KMS-11 (cell line): ENCODE measurements at regions not wholly inside any gene's neighbourhood (a gene's known extent, or its start where the extent isn't known, plus 50 kb on each side); places are given as distances from the start of the nearest gene placed in this dataset.

Experiments used
- H2AFZ ChIP-seq: fragments of 200-600 bp; sonication (generic); 2 replicates; pipeline ENCODE4 v1.6.1; 2016; ENCODE audit warnings: antibody characterized with exemption, mixed run types, low read depth
- H3K27ac ChIP-seq: fragments of 200-600 bp; sonication (generic); 2 replicates; pipeline ENCODE4 v1.6.1; 2016; ENCODE audit warnings: mild to moderate bottlenecking, mixed run types
- H3K27me3 ChIP-seq: fragments of 200-600 bp; sonication (generic); 2 replicates; pipeline ENCODE4 v1.6.1; 2017; ENCODE audit warnings: mild to moderate bottlenecking, low read depth, mixed run types, moderate library complexity; ENCODE audit not compliant: insufficient read depth
- H3K36me3 ChIP-seq: fragments of 200-600 bp; sonication (generic); 2 replicates; pipeline ENCODE4 v1.6.1; 2017; ENCODE audit warnings: mild to moderate bottlenecking, mixed run types; ENCODE audit not compliant: insufficient read depth
- H3K4me1 ChIP-seq: fragments of 200-600 bp; sonication (generic); 2 replicates; pipeline ENCODE4 v1.6.1; 2016; ENCODE audit warnings: mild to moderate bottlenecking, low read depth, mixed run types; ENCODE audit not compliant: poor library complexity, severe bottlenecking
- H3K4me2 ChIP-seq: fragments of 200-600 bp; sonication (generic); 2 replicates; pipeline ENCODE4 v1.7.0; 2016; ENCODE audit warnings: mild to moderate bottlenecking, mixed run types
- H3K4me3 ChIP-seq: fragments of 200-600 bp; sonication (generic); IDR thresholded peaks from 2 replicates; pipeline ENCODE4 v1.6.1; 2017; ENCODE audit warnings: low read depth, low read length, mixed read lengths; ENCODE audit not compliant: insufficient read depth
- H3K79me2 ChIP-seq: fragments of 200-600 bp; sonication (generic); 2 replicates; pipeline ENCODE4 v1.6.1; 2016; ENCODE audit warnings: low read depth, mixed run types; ENCODE audit not compliant: insufficient read depth
- H3K9ac ChIP-seq: fragments of 200-600 bp; sonication (generic); 2 replicates; pipeline ENCODE4 v1.6.1; 2016; ENCODE audit warnings: mild to moderate bottlenecking, mixed run types
- H4K20me1 ChIP-seq: fragments of 200-600 bp; sonication (generic); 2 replicates; pipeline ENCODE4 v1.6.1; 2016; ENCODE audit warnings: mild to moderate bottlenecking, mixed run types; ENCODE audit not compliant: insufficient read depth
- CTCF ChIP-seq: fragments of 200-600 bp; sonication (generic); conservative IDR thresholded peaks from 2 replicates; pipeline ENCODE4 v1.6.1; 2017; ENCODE audit warnings: low read depth, mild to moderate bottlenecking, antibody characterized with exemption, low read length, moderate library complexity, mixed read lengths

GRCh38 chr6:113564371-113565171 lies 292.6 kb upstream of the MARCKS start:
- H3K36me3 ChIP-seq, result no peaks in the 10 kb centered on the region
- H3K9ac ChIP-seq, result no peak overlapping the region
- H3K27me3 ChIP-seq, result no peaks in the 10 kb centered on the region
- H2AFZ ChIP-seq, result no peak overlapping the region
- no peak overlapping the region for H3K27ac ChIP-seq
- no peaks in the 10 kb centered on the region for H4K20me1 ChIP-seq
- no peak overlapping the region for H3K4me2 ChIP-seq
- H3K4me1 ChIP-seq, result no peaks in the 10 kb centered on the region
- TF ChIP-seq CTCF, result no peak
- H3K79me2 ChIP-seq, result no peaks in the 10 kb centered on the region
- no peak overlapping the region for H3K4me3 ChIP-seq

GRCh38 chr6:113565306-113565705 lies 291.8 kb upstream of the MARCKS start:
- no peak overlapping the region for H3K4me2 ChIP-seq
- no peaks in the 10 kb centered on the region for H4K20me1 ChIP-seq
- no peaks in the 10 kb centered on the region for H3K36me3 ChIP-seq
- H3K27ac ChIP-seq, result no peak overlapping the region
- H2AFZ ChIP-seq, result no peak overlapping the region
- H3K9ac ChIP-seq, result no peak overlapping the region
- H3K4me3 ChIP-seq, result no peak overlapping the region
- H3K27me3 ChIP-seq, result no peaks in the 10 kb centered on the region
- H3K4me1 ChIP-seq, result no peaks in the 10 kb centered on the region
- TF ChIP-seq CTCF, result no peak
- no peaks in the 10 kb centered on the region for H3K79me2 ChIP-seq

- Histone ChIP-seq H3K4me3 (no peak overlapping the region), H3K27ac (no peak overlapping the region), H3K4me2 (no peak overlapping the region), H3K4me1 (no peaks in the 10 kb centered on the region), H2AFZ (no peak overlapping the region), H3K27me3 (no peaks in the 10 kb centered on the region), H4K20me1 (no peaks in the 10 kb centered on the region), H3K79me2 (no peaks in the 10 kb centered on the region), H3K9ac (no peak overlapping the region), H3K36me3 (no peaks in the 10 kb centered on the region)
- TF ChIP-seq CTCF, result no peak
Measured at GRCh38 chr6:113570161-113570560, 287.0 kb upstream of the MARCKS start.

GRCh38 chr6:113570641-113571040 lies 286.5 kb upstream of the MARCKS start:
- Histone ChIP-seq H3K36me3 (no peaks in the 10 kb centered on the region), H3K4me2 (no peak overlapping the region), H3K4me1 (no peaks in the 10 kb centered on the region), H3K27ac (no peak overlapping the region), H3K27me3 (no peaks in the 10 kb centered on the region), H3K4me3 (no peak overlapping the region), H2AFZ (no peak overlapping the region), H4K20me1 (no peaks in the 10 kb centered on the region), H3K79me2 (no peaks in the 10 kb centered on the region), H3K9ac (no peak overlapping the region)
- TF ChIP-seq CTCF, result no peak
